CD14-positive monocyte (primary cell): ENCODE measurements at regions not wholly inside any gene's neighbourhood (a gene's known extent, or its start where the extent isn't known, plus 50 kb on each side); places are given as distances from the start of the nearest gene placed in this dataset.
"Not testable (repeated sequence)": the region's sequence is repeated elsewhere in the genome, so short reads cannot be mapped to it uniquely, and the experiment has no call there.

Experiments used
- DNase-seq, 3 donors: peaks; one replicate each; pipeline ENCODE4 v3.0.0-alpha.2; 2011 to 2022
- H2AFZ ChIP-seq: 2 replicates; pipeline ENCODE4 v1.6.0; 2012; ENCODE audit warnings: mild to moderate bottlenecking, low read depth, low read length, inconsistent platforms; ENCODE audit not compliant: insufficient read depth, poor library complexity, severe bottlenecking
- H3K27ac ChIP-seq, 2 donors: 1 replicate in 1 of 2; 2 replicates in 1 of 2; pipeline ENCODE4 v1.5.1; 2012 to 2013; ENCODE audit warnings: low read length in 2 of 2, control low read depth in 1 of 2, inconsistent platforms in 1 of 2, low read depth in 1 of 2, mild to moderate bottlenecking in 1 of 2
- H3K27me3 ChIP-seq, 2 donors: one replicate each; pipeline versions ENCODE4 v1.6.0 to v1.6.1; 2011 to 2013; ENCODE audit warnings: low read length in 2 of 2; ENCODE audit not compliant: control insufficient read depth in 2 of 2, insufficient read depth in 2 of 2
- H3K36me3 ChIP-seq, 2 donors: replicated peaks in 1 of 2; 1 replicate in 1 of 2; 2 replicates in 1 of 2; pipeline versions ENCODE4 v1.5.1 to v1.6.1; 2012 to 2013; ENCODE audit warnings: low read length in 2 of 2, control low read depth in 1 of 2, inconsistent platforms in 1 of 2, mild to moderate bottlenecking in 1 of 2; ENCODE audit not compliant: insufficient read depth in 2 of 2, control insufficient read depth in 1 of 2
- H3K4me1 ChIP-seq, 2 donors: 1 replicate in 1 of 2; 2 replicates in 1 of 2; pipeline versions ENCODE4 v1.5.1 to v1.6.1; 2012 to 2013; ENCODE audit warnings: low read length in 2 of 2, control low read depth in 1 of 2, inconsistent platforms in 1 of 2, mild to moderate bottlenecking in 1 of 2, moderate library complexity in 1 of 2; ENCODE audit not compliant: insufficient read depth in 2 of 2, control insufficient read depth in 1 of 2
- H3K4me2 ChIP-seq: replicated peaks from 2 replicates; pipeline ENCODE3; 2012; ENCODE audit warnings: low read length, moderate library complexity, mild to moderate bottlenecking; ENCODE audit not compliant: poor library complexity, severe bottlenecking; ENCODE audit errors: extremely low read depth
- H3K4me3 ChIP-seq, 3 experiments: fragments of 200-600 bp in 1 of 3; sonication (generic) in 1 of 3; replicated peaks in 1 of 3; 1 replicate in 2 of 3; 2 replicates in 1 of 3; pipeline ENCODE4 v1.5.1; 2011 to 2013; ENCODE audit warnings: low read length in 3 of 3, mild to moderate bottlenecking in 3 of 3, control low read depth in 2 of 3, low read depth in 2 of 3, inconsistent platforms in 1 of 3, moderate library complexity in 1 of 3
- H3K79me2 ChIP-seq: 2 replicates; pipeline ENCODE4 v1.6.0; 2012; ENCODE audit warnings: mild to moderate bottlenecking, control low read depth, inconsistent platforms, low read length, moderate library complexity; ENCODE audit not compliant: insufficient read depth
- H3K9ac ChIP-seq: 2 replicates; pipeline ENCODE4 v1.6.0; 2017; ENCODE audit warnings: low read length, mild to moderate bottlenecking; ENCODE audit not compliant: insufficient read depth, poor library complexity, severe bottlenecking
- H3K9me3 ChIP-seq, 2 donors: replicated peaks in 1 of 2; 1 replicate in 1 of 2; 2 replicates in 1 of 2; pipeline versions ENCODE4 v1.5.1 to v1.6.1; 2012 to 2013; ENCODE audit warnings: low read length in 2 of 2, control low read depth in 1 of 2; ENCODE audit not compliant: control insufficient read depth in 1 of 2, insufficient read depth in 1 of 2
- H4K20me1 ChIP-seq: 2 replicates; pipeline ENCODE4 v1.6.0; 2012; ENCODE audit warnings: mild to moderate bottlenecking, low read length, control low read depth, moderate library complexity; ENCODE audit not compliant: insufficient read depth
- H3K27ac Mint-ChIP-seq, 7 donors: one replicate each; pipeline ENCODE4 v1.8.0; 2020; ENCODE audit warnings: mild to moderate bottlenecking in 7 of 7, mixed read lengths in 7 of 7, moderate library complexity in 6 of 7, inconsistent platforms in 2 of 7
- H3K27me3 Mint-ChIP-seq, 3 donors: one replicate each; pipeline ENCODE4 v1.8.0; 2021 to 2022; ENCODE audit warnings: low read depth in 3 of 3, mild to moderate bottlenecking in 3 of 3, mixed read lengths in 3 of 3, moderate library complexity in 3 of 3, inconsistent platforms in 1 of 3
- H3K36me3 Mint-ChIP-seq, 2 donors: one replicate each; pipeline ENCODE4 v1.8.0; 2020; ENCODE audit warnings: mixed read lengths in 2 of 2, inconsistent platforms in 1 of 2, mild to moderate bottlenecking in 1 of 2
- H3K4me1 Mint-ChIP-seq: one replicate; pipeline ENCODE4 v1.8.0; 2020; ENCODE audit warnings: mild to moderate bottlenecking, mixed read lengths
- H3K4me3 Mint-ChIP-seq, 2 donors: one replicate each; pipeline ENCODE4 v1.8.0; 2020; ENCODE audit warnings: mild to moderate bottlenecking in 2 of 2, mixed read lengths in 2 of 2, moderate library complexity in 1 of 2
- H3K9me3 Mint-ChIP-seq, 7 donors: one replicate each; pipeline ENCODE4 v1.8.0; 2020 to 2022; ENCODE audit warnings: mixed read lengths in 7 of 7, mild to moderate bottlenecking in 6 of 7, moderate library complexity in 6 of 7, inconsistent platforms in 2 of 7
- WGBS: methylation state at CpG from one replicate; pipeline ENCODE4 v1.1.5; 2013; ENCODE audit warnings: missing lambda C conversion rate; ENCODE audit not compliant: insufficient coverage; 5-methylcytosine and 5-hydroxymethylcytosine counted together
- intact Hi-C, 2 donors: fragments of 100-400 bp; cut with micrococcal nuclease; formaldehyde crosslinking; loops; one replicate each; pipeline versions ENCODE4 v1.15.0 to v1.15.1; 2023

- H3K36me3 Mint-ChIP-seq, H3K27ac Mint-ChIP-seq, H3K4me1 ChIP-seq, H2AFZ ChIP-seq, H3K4me3 Mint-ChIP-seq, H3K27ac ChIP-seq, H3K36me3 ChIP-seq, H4K20me1 ChIP-seq, H3K27me3 Mint-ChIP-seq, H3K4me2 ChIP-seq, H3K9me3 Mint-ChIP-seq, H3K9ac ChIP-seq, H3K27me3 ChIP-seq, H3K9me3 ChIP-seq, H3K79me2 ChIP-seq, intact Hi-C loops, DNase-seq, H3K4me3 ChIP-seq, H3K4me1 Mint-ChIP-seq: not testable (repeated sequence)
- WGBS = no CpG with 5 or more reads among the region's 2 CpGs
Observed at GRCh38 chrY:3171074-3171473, 235.9 kb downstream of the ZFY start.

GRCh38 chrY:3195035-3195434 is 259.9 kb downstream of the ZFY start:
- H3K36me3 ChIP-seq, H3K4me1 Mint-ChIP-seq, DNase-seq, H3K27ac Mint-ChIP-seq, H4K20me1 ChIP-seq, H3K4me3 ChIP-seq, H3K9ac ChIP-seq, H3K9me3 ChIP-seq, H3K27me3 Mint-ChIP-seq, intact Hi-C loops, H2AFZ ChIP-seq, H3K4me1 ChIP-seq, H3K4me3 Mint-ChIP-seq, H3K9me3 Mint-ChIP-seq, H3K36me3 Mint-ChIP-seq, H3K27ac ChIP-seq, H3K4me2 ChIP-seq, H3K27me3 ChIP-seq, H3K79me2 ChIP-seq: not testable (repeated sequence)
- no CpG with 5 or more reads among the region's 5 CpGs for WGBS

GRCh38 chrY:3202287-3202686 is 267.1 kb downstream of the ZFY start:
- H3K9me3 Mint-ChIP-seq, H3K4me1 ChIP-seq, H3K36me3 ChIP-seq, H3K27ac Mint-ChIP-seq, H3K4me3 Mint-ChIP-seq, DNase-seq, H3K9ac ChIP-seq, H3K36me3 Mint-ChIP-seq, intact Hi-C loops, H3K79me2 ChIP-seq, H3K27me3 Mint-ChIP-seq, H3K4me3 ChIP-seq, H2AFZ ChIP-seq, H4K20me1 ChIP-seq, H3K4me1 Mint-ChIP-seq, H3K4me2 ChIP-seq, H3K27me3 ChIP-seq, H3K27ac ChIP-seq, H3K9me3 ChIP-seq: not testable (repeated sequence)
- no CpG with 5 or more reads among the region's 3 CpGs for WGBS

- H3K27me3 Mint-ChIP-seq, H3K27ac ChIP-seq, H3K36me3 Mint-ChIP-seq, H3K9ac ChIP-seq, H3K4me3 ChIP-seq, H3K4me1 ChIP-seq, DNase-seq, H3K4me3 Mint-ChIP-seq, H4K20me1 ChIP-seq, H3K27me3 ChIP-seq, H3K79me2 ChIP-seq, intact Hi-C loops, H3K27ac Mint-ChIP-seq, H3K4me1 Mint-ChIP-seq, H3K36me3 ChIP-seq, H3K9me3 Mint-ChIP-seq, H3K9me3 ChIP-seq, H3K4me2 ChIP-seq, H2AFZ ChIP-seq: not testable (repeated sequence)
Observed at GRCh38 chrY:3206733-3207132, 271.6 kb downstream of the ZFY start.

DNA sequence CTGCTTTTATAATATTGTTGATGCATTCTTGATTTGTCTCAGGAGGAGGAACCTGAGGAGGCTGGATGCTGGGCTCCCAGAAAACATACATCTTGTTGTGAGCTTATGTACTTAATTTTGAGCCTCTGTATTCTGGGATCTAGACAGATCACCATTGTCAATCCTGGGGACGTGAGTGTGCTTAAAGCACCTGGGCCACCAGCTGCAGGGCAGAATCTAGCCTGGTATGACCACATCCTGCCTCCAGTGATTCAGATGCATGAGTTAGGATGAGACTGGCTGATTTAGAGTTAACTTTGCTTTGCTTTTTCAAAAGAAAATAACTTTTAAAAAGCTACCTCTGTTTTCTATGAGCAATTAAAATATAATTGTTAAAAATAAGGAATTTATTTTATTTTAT is 278.0 kb downstream of the ZFY start:
- WGBS = no CpG with 5 or more reads among the region's 1 CpG
- H3K36me3 Mint-ChIP-seq, H3K4me3 ChIP-seq, H3K4me1 Mint-ChIP-seq, H3K9ac ChIP-seq, intact Hi-C loops, H3K4me2 ChIP-seq, H3K4me3 Mint-ChIP-seq, H3K27me3 ChIP-seq, H3K4me1 ChIP-seq, H3K27ac Mint-ChIP-seq, H4K20me1 ChIP-seq, H3K27ac ChIP-seq, H3K79me2 ChIP-seq, H3K27me3 Mint-ChIP-seq, H3K9me3 ChIP-seq, H2AFZ ChIP-seq, H3K9me3 Mint-ChIP-seq, DNase-seq, H3K36me3 ChIP-seq: not testable (repeated sequence)
